ENCODE measurements at regions not wholly inside any gene's neighbourhood (a gene's known extent, or its start where the extent isn't known, plus 50 kb on each side); places are given as distances from the start of the nearest gene placed in this dataset.

DNA sequence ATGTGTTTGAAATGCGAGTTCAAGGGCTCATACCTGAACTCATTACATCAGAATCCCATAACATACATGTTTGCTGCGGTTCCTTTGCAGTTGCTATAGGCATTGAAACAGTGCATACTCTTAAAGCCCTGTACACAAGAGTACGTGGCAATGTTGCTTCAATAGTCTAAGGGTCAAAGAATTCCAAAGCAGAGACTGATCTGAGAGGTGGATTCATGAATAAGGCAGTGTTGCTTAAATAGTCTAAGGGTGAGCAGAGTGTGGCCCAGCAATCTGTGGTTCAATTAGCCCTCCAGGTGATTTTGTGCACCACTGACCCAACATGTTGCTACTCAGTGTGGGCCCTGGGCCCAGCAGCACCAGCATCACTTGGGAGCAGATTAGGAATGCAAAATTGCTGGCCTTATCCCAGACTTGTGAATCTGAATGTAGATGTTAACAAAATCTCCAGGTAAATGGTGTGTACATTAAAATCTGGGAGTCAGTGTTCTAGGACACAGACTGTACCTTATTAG, 314.7 kb upstream of the UMPS start:
- TF ChIP-seq, protein P1, sequence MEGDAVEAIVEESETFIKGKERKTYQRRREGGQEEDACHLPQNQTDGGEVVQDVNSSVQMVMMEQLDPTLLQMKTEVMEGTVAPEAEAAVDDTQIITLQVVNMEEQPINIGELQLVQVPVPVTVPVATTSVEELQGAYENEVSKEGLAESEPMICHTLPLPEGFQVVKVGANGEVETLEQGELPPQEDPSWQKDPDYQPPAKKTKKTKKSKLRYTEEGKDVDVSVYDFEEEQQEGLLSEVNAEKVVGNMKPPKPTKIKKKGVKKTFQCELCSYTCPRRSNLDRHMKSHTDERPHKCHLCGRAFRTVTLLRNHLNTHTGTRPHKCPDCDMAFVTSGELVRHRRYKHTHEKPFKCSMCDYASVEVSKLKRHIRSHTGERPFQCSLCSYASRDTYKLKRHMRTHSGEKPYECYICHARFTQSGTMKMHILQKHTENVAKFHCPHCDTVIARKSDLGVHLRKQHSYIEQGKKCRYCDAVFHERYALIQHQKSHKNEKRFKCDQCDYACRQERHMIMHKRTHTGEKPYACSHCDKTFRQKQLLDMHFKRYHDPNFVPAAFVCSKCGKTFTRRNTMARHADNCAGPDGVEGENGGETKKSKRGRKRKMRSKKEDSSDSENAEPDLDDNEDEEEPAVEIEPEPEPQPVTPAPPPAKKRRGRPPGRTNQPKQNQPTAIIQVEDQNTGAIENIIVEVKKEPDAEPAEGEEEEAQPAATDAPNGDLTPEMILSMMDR (IDR thresholded peaks at IDR 0.05) = no peak
- TF ChIP-seq POLR2A (IDR thresholded peaks at IDR 0.05) = no peak

Data from Peyer's patch (tissue), 4 donors.